Omental fat pad (tissue), 3 donors: ENCODE measurements at regions not wholly inside any gene's neighbourhood (a gene's known extent, or its start where the extent isn't known, plus 50 kb on each side); places are given as distances from the start of the nearest gene placed in this dataset.

Experiments used
- ATAC-seq: fragments of 150-250 bp; one replicate; pipeline ENCODE4 v1.9.1; 2016; ENCODE audit warnings: mild to moderate bottlenecking, moderate library complexity; ENCODE audit not compliant: low FRiP score
- DNase-seq: peaks from one replicate; pipeline ENCODE4 v3.0.0-alpha.2; 2019; ENCODE audit warnings: low spot score
- TF ChIP-seq, protein P1 (sequence below), 3 donors: fragments of 450-650 bp; IDR thresholded peaks; one replicate each; pipeline ENCODE4 v1.5.1; 2016 to 2017; ENCODE audit warnings: antibody characterized with exemption in 3 of 3, mild to moderate bottlenecking in 3 of 3, moderate library complexity in 2 of 3

- TF ChIP-seq, protein P1, sequence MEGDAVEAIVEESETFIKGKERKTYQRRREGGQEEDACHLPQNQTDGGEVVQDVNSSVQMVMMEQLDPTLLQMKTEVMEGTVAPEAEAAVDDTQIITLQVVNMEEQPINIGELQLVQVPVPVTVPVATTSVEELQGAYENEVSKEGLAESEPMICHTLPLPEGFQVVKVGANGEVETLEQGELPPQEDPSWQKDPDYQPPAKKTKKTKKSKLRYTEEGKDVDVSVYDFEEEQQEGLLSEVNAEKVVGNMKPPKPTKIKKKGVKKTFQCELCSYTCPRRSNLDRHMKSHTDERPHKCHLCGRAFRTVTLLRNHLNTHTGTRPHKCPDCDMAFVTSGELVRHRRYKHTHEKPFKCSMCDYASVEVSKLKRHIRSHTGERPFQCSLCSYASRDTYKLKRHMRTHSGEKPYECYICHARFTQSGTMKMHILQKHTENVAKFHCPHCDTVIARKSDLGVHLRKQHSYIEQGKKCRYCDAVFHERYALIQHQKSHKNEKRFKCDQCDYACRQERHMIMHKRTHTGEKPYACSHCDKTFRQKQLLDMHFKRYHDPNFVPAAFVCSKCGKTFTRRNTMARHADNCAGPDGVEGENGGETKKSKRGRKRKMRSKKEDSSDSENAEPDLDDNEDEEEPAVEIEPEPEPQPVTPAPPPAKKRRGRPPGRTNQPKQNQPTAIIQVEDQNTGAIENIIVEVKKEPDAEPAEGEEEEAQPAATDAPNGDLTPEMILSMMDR (IDR thresholded peaks at IDR 0.05): no peak
- ATAC-seq: no peak
- no peak for DNase-seq
Measured at GRCh38 chr9:11742471-11742870, 950.7 kb upstream of the TYRP1 start.

- ATAC-seq (no peak), DNase-seq (no peak)
- TF ChIP-seq, protein P1 (IDR thresholded peaks at IDR 0.05): no peak
Measured at GRCh38 chr9:11743356-11743755, 949.8 kb upstream of the TYRP1 start.

- ATAC-seq: no peak
- TF ChIP-seq, protein P1 (IDR thresholded peaks at IDR 0.05): no peak
- DNase-seq: no peak
Measured at GRCh38 chr9:11749396-11749795, 943.8 kb upstream of the TYRP1 start.

GRCh38 chr9:11755951-11756350 is 937.2 kb upstream of the TYRP1 start:
- DNase-seq (no peak), ATAC-seq (no peak)
- TF ChIP-seq, protein P1 (IDR thresholded peaks at IDR 0.05): no peak

DNA sequence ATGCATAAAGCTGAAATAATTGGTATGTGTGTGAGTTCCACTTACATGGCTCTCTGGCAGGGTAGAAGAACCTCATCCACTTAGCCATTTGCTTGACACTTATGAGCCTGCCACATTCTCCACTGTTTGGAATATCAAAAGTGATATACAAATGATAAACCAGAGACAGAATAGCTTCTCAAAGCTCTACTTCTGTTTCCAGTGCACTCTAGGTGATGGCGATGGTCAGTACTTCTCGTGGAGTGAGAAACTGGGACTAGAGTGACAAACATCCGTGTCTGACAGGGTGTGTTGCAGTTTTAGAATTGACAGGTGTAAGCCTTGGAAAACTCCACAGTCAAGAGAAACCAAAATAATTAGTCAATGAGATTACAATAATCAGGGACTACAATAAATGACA is 935.8 kb upstream of the TYRP1 start:
- no peak for ATAC-seq
- DNase-seq: no peak
- TF ChIP-seq, protein P1 (IDR thresholded peaks at IDR 0.05): no peak

DNA sequence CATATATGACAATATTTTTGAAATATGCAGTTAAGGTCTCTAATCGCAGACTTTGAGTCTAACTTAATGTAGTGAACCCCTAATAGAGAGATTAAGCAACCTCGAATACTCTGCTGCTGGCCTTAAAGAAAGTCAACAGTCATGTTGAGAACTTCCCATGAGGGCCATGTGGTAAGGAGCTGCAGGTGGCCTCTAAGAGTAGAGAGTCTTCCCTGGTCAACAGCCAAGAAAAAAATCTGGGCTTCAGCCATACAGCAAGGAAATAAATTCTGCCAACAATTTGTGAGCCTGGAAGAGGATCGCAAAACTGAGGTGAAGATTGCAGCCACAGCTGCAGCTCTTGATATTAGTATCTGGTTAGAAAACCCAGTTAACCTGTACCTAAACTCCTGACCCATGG is 935.2 kb upstream of the TYRP1 start:
- DNase-seq (no peak), ATAC-seq (no peak)
- TF ChIP-seq, protein P1 (IDR thresholded peaks at IDR 0.05): no peak

DNA sequence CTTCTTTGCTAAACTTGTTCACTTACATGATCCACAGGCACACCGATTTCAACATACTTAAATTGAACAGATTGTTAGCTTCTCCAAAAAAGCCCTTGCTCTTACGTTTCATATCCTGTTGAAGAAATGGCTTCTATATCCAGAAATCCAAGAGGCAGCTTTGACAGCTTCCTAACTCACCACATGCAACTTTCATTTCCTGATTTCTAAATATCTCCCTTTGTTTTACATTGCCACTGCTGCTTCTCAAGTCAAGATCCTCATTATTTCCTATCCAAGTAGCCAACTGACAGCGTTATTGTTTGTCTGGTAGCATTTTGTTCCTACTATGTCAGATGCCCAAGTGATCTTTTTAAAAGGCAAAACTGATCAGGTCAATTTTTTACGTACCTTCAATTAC is 913.2 kb upstream of the TYRP1 start:
- no peak for ATAC-seq
- no peak for DNase-seq
- TF ChIP-seq, protein P1 (IDR thresholded peaks at IDR 0.05): no peak
